OCI-LY7 (cell line): ENCODE measurements at regions not wholly inside any gene's neighbourhood (a gene's known extent, or its start where the extent isn't known, plus 50 kb on each side); places are given as distances from the start of the nearest gene placed in this dataset.
"Not testable (repeated sequence)": the region's sequence is repeated elsewhere in the genome, so short reads cannot be mapped to it uniquely, and the experiment has no call there.

Experiments used
- EZH2phosphoT487 ChIP-seq: fragments of 200-600 bp; sonication (generic); IDR thresholded peaks from 2 replicates; pipeline ENCODE4 v1.6.1; 2018; ENCODE audit warnings: low read depth, borderline replicate concordance, mild to moderate bottlenecking, mixed run types, antibody characterized with exemption, low read length, moderate library complexity, mixed read lengths
- TF ChIP-seq, protein P1 (sequence below): fragments of 200-600 bp; sonication (generic); conservative IDR thresholded peaks from 2 replicates; pipeline ENCODE4 v1.5.1; 2014; ENCODE audit warnings: mild to moderate bottlenecking, antibody characterized with exemption, low read length, moderate library complexity, mixed read lengths

DNA sequence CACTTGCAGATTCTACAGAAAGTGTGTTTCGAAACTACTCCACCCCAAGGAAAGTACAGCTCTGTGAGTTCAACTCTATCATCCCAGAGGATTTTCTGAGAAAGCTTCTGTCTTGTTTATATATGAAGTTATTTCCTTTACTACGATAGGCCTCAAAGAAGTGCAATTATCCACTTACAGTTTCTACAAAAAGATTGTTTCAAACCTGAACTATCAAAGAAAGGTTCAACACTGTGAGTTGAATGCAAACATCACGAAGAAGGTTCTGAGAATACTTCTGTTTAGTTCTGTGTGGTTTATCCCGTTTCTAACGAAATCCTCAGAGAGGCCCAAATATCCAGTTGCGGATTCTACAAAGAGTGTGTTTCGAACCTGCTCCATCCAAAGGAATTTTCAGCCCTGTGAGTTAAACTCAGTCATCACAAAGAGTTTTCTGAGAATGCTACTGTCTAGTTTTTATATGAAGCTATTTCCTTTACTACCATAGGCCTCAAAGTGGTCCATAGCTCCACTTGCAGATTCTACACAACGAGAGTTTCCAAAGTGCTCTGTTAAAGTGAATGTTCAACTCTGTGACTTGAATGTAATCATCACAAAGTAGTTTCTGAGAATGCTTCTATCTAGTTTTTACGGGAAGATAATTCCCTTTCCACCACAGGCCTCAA, 411.7 kb upstream of the WSB1 start:
- TF ChIP-seq, protein P1, sequence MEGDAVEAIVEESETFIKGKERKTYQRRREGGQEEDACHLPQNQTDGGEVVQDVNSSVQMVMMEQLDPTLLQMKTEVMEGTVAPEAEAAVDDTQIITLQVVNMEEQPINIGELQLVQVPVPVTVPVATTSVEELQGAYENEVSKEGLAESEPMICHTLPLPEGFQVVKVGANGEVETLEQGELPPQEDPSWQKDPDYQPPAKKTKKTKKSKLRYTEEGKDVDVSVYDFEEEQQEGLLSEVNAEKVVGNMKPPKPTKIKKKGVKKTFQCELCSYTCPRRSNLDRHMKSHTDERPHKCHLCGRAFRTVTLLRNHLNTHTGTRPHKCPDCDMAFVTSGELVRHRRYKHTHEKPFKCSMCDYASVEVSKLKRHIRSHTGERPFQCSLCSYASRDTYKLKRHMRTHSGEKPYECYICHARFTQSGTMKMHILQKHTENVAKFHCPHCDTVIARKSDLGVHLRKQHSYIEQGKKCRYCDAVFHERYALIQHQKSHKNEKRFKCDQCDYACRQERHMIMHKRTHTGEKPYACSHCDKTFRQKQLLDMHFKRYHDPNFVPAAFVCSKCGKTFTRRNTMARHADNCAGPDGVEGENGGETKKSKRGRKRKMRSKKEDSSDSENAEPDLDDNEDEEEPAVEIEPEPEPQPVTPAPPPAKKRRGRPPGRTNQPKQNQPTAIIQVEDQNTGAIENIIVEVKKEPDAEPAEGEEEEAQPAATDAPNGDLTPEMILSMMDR: not testable (repeated sequence)
- not testable (repeated sequence) for TF ChIP-seq EZH2phosphoT487
